ENCODE measurements at regions not wholly inside any gene's neighbourhood (a gene's known extent, or its start where the extent isn't known, plus 50 kb on each side); places are given as distances from the start of the nearest gene placed in this dataset.

GRCh38 chr11:37533830-37534229 is 935.8 kb upstream of the RAG2 start:
- TF ChIP-seq NR3C1 (CRISPR knock-in tag; conservative IDR thresholded peaks at IDR 0.05; ENCODE audit: low read depth), result no peak
- TF ChIP-seq AFF4 (CRISPR knock-in tag; IDR thresholded peaks at IDR 0.05; ENCODE audit: borderline replicate concordance), result no peak
- TF ChIP-seq NFYB (CRISPR knock-in tag; conservative IDR thresholded peaks at IDR 0.05; ENCODE audit: low read depth), result no peak
- TF ChIP-seq TEAD4 (CRISPR knock-in tag; IDR thresholded peaks at IDR 0.05), result no peak
- TF ChIP-seq ZSCAN18 (CRISPR knock-in tag; IDR thresholded peaks at IDR 0.05), result no peak
- TF ChIP-seq ATF6 (CRISPR knock-in tag; IDR thresholded peaks at IDR 0.05), result no peak
- TF ChIP-seq CTCF (IDR thresholded peaks at IDR 0.05), result no peak

Measured in WTC11 (cell line).